ENCODE measurements at regions not wholly inside any gene's neighbourhood (a gene's known extent, or its start where the extent isn't known, plus 50 kb on each side); places are given as distances from the start of the nearest gene placed in this dataset.

DNA sequence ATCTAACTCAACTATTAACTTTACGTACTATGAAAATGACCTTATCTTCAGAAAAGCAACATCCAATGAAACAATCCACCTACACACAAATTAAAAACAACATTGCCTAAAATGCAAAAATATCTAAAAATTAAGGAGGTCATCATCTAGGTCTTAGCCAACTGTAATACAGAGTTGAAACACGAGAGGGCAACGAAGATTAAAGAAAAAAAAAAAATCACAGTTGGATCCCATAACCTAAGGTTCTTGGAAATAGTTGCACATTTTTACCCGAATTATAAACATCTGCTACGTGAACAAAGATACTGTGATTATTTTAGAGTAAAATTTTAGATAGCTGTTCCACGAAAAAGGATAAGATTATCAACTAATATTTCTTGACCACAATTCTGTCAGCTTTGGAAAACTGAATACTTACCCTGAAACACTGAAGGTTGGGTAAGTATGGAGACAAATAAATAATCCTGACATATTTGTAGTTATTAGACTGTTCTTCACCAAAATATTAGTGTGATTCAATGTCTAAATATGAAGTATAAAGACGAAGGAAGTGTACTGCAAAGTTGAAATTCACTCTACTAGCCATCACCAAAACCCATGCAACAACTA is 88.0 kb upstream of the AK4 start:
- TF ChIP-seq POLR2AphosphoS5 (IDR thresholded peaks at IDR 0.05) (no peak), EZH2 (IDR thresholded peaks at IDR 0.05; ENCODE audit: borderline replicate concordance, insufficient read depth, low read length, poor library complexity, severe bottlenecking) (no peak), RAD21 (conservative IDR thresholded peaks at IDR 0.05) (peak; percentile 63)
